H1 (cell line): ENCODE measurements at regions not wholly inside any gene's neighbourhood (a gene's known extent, or its start where the extent isn't known, plus 50 kb on each side); places are given as distances from the start of the nearest gene placed in this dataset.

ENCODE experiments used
- CTCF ChIP-seq, 3 experiments: IDR thresholded peaks; 1 replicate in 2 of 3; 2 replicates in 1 of 3; pipeline versions ENCODE4 v1.5.1 to v1.6.1; 2011; ENCODE audit warnings: low read length in 3 of 3, mild to moderate bottlenecking in 3 of 3, inconsistent platforms in 2 of 3, low read depth in 1 of 3, moderate library complexity in 1 of 3; ENCODE audit not compliant: insufficient read depth in 1 of 3; ENCODE audit errors: control extremely low read depth in 1 of 3
- EZH2 ChIP-seq: fragments of 200-600 bp; sonication (generic); IDR thresholded peaks from 2 replicates; pipeline ENCODE4 v1.7.1; 2012; ENCODE audit warnings: low read depth, mild to moderate bottlenecking, moderate library complexity, low read length, inconsistent platforms; ENCODE audit not compliant: severe bottlenecking
- SAP30 ChIP-seq: fragments of 300-600 bp; sonication (generic); IDR thresholded peaks from 2 replicates; pipeline ENCODE4 v1.7.1; 2012; ENCODE audit warnings: low read length, moderate library complexity, mild to moderate bottlenecking, inconsistent platforms; ENCODE audit not compliant: insufficient read depth, insufficient replicate concordance

DNA sequence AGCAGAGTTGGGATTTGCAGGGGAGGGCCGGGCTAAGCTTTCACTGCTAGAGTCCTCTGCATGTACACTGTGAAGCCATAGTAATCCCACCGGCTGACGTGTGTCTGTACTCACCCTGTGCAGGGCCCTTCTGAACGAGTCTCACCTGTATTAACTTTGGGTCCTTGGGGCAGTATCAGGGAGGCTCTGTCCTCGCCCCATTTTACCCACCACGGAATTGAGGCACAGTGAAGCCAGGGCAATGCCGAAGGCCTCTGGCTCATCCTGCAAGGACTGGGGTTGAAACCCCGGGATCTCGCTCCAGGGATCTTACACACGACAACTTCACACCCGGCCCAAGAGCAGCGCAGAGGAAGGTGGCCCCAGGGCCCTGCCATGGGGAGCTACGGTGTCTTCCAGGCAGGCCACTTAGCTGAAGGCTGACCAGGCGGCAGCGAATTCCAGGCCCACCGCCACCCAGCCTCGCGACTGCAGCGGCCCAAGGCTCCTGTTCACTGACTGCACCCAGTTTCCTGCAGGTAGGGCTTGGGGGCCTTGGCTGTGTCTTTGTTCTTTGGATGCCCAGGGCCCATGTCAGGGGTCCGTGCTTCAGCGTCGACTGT lies 75.5 kb upstream of the ADRA2C start (continued):
- no peak for TF ChIP-seq CTCF (IDR thresholded peaks at IDR 0.05; ENCODE audit: control extremely low read depth in 1 of 3, insufficient read depth in 1 of 3, low read depth in 1 of 3, low read length in 3 of 3)
- TF ChIP-seq SAP30: no peak
- no peak for TF ChIP-seq EZH2
- TF ChIP-seq, all 59 proteins: peak for 0
